ENCODE measurements at regions not wholly inside any gene's neighbourhood (a gene's known extent, or its start where the extent isn't known, plus 50 kb on each side); places are given as distances from the start of the nearest gene placed in this dataset.

- Histone ChIP-seq H3K4me1 (ENCODE audit: control insufficient read depth in 2 of 2, insufficient read depth in 2 of 2, low read length in 2 of 2) (no peaks in the 10 kb centered on the region), H3K27ac (ENCODE audit: low read length in 2 of 2) (no peak overlapping the region), H3K4me2 (replicated peaks; ENCODE audit: low read depth, low read length, poor library complexity, severe bottlenecking) (no peak overlapping the region), H3K9me3 (ENCODE audit: control extremely low read depth in 1 of 3, control insufficient read depth in 2 of 3, insufficient read depth in 1 of 3, low read length in 2 of 3) (no peaks in the 10 kb centered on the region), H3K79me2 (ENCODE audit: control insufficient read depth, insufficient read depth, low read length) (no peaks in the 10 kb centered on the region), H3K36me3 (replicated peaks in 1 of 2; ENCODE audit: control extremely low read depth in 1 of 2, control insufficient read depth in 1 of 2, extremely low read depth in 1 of 2, insufficient read depth in 2 of 2, low read length in 1 of 2) (no peaks in the 10 kb centered on the region), H3K9ac (ENCODE audit: low read length) (no peak overlapping the region), H4K20me1 (ENCODE audit: control insufficient read depth, insufficient read depth, low read length, poor library complexity, severe bottlenecking) (no peaks in the 10 kb centered on the region), H2AFZ (ENCODE audit: insufficient read depth, low read depth, low read length, poor library complexity, severe bottlenecking) (no peak overlapping the region), H3K27me3 (replicated peaks in 1 of 4; ENCODE audit: control extremely low read depth in 1 of 4, control insufficient read depth in 3 of 4, insufficient read depth in 4 of 4, low read length in 3 of 4) (no peaks in the 10 kb centered on the region), H3K4me3 (ENCODE audit: control extremely low read depth in 1 of 5, extremely low read depth in 1 of 5, insufficient read depth in 1 of 5, low read depth in 2 of 5, low read length in 4 of 5) (no peak overlapping the region)
- WGBS (ENCODE audit: insufficient coverage): no CpG with 5 or more reads among the region's 2 CpGs
- ATAC-seq (ENCODE audit: low read depth) (no peak), DNase-seq (no peak)
- TF ChIP-seq CTCF (IDR thresholded peaks at IDR 0.05) (no peak), EZH2 (IDR thresholded peaks at IDR 0.05; ENCODE audit: borderline replicate concordance, insufficient read depth, low read depth, low read length, poor library complexity, severe bottlenecking) (no peak)
- CTCF ChIA-PET: no interaction called here
- POLR2A ChIA-PET: no interaction called here
- no peaks in the 10 kb centered on the region for H3K27me3 Mint-ChIP-seq
- H3K4me1 Mint-ChIP-seq: no peaks in the 10 kb centered on the region
- intact Hi-C loops (cut with micrococcal nuclease): no loop called here
- H3K27ac Mint-ChIP-seq: no peak overlapping the region
- no peaks in the 10 kb centered on the region for H3K9me3 Mint-ChIP-seq (ENCODE audit: insufficient read depth)
- H3K4me3 Mint-ChIP-seq: no peak overlapping the region
Measured at GRCh38 chr21:28252928-28253327, 739.7 kb downstream of the LTN1 start.

GRCh38 chr21:28250946-28251345 is 741.7 kb downstream of the LTN1 start:
- 90% methylated on average over 2 of the region's 4 CpGs for WGBS (ENCODE audit: insufficient coverage)
- ATAC-seq (ENCODE audit: low read depth) (no peak), DNase-seq (no peak)
- Mint-ChIP-seq H3K27me3 (no peaks in the 10 kb centered on the region), H3K27ac (no peak overlapping the region), H3K4me3 (no peak overlapping the region), H3K9me3 (ENCODE audit: insufficient read depth) (no peaks in the 10 kb centered on the region), H3K4me1 (no peaks in the 10 kb centered on the region)
- intact Hi-C loops (cut with micrococcal nuclease): no loop called here
- Histone ChIP-seq H4K20me1 (ENCODE audit: control insufficient read depth, insufficient read depth, low read length, poor library complexity, severe bottlenecking) (no peaks in the 10 kb centered on the region), H3K9ac (ENCODE audit: low read length) (no peak overlapping the region), H3K9me3 (ENCODE audit: control extremely low read depth in 1 of 3, control insufficient read depth in 2 of 3, insufficient read depth in 1 of 3, low read length in 2 of 3) (no peaks in the 10 kb centered on the region), H3K4me2 (replicated peaks; ENCODE audit: low read depth, low read length, poor library complexity, severe bottlenecking) (no peak overlapping the region), H3K36me3 (replicated peaks in 1 of 2; ENCODE audit: control extremely low read depth in 1 of 2, control insufficient read depth in 1 of 2, extremely low read depth in 1 of 2, insufficient read depth in 2 of 2, low read length in 1 of 2) (no peaks in the 10 kb centered on the region), H3K27ac (ENCODE audit: low read length in 2 of 2) (no peak overlapping the region), H3K27me3 (replicated peaks in 1 of 4; ENCODE audit: control extremely low read depth in 1 of 4, control insufficient read depth in 3 of 4, insufficient read depth in 4 of 4, low read length in 3 of 4) (no peaks in the 10 kb centered on the region), H2AFZ (ENCODE audit: insufficient read depth, low read depth, low read length, poor library complexity, severe bottlenecking) (no peak overlapping the region), H3K4me3 (ENCODE audit: control extremely low read depth in 1 of 5, extremely low read depth in 1 of 5, insufficient read depth in 1 of 5, low read depth in 2 of 5, low read length in 4 of 5) (no peak overlapping the region), H3K4me1 (ENCODE audit: control insufficient read depth in 2 of 2, insufficient read depth in 2 of 2, low read length in 2 of 2) (no peaks in the 10 kb centered on the region), H3K79me2 (ENCODE audit: control insufficient read depth, insufficient read depth, low read length) (no peaks in the 10 kb centered on the region)
- ChIA-PET POLR2A (no interaction called here), CTCF (no interaction called here)
- TF ChIP-seq EZH2 (IDR thresholded peaks at IDR 0.05; ENCODE audit: borderline replicate concordance, insufficient read depth, low read depth, low read length, poor library complexity, severe bottlenecking) (no peak), CTCF (IDR thresholded peaks at IDR 0.05) (no peak)
